Neutrophil (primary cell): ENCODE measurements at regions not wholly inside any gene's neighbourhood (a gene's known extent, or its start where the extent isn't known, plus 50 kb on each side); places are given as distances from the start of the nearest gene placed in this dataset.

ENCODE experiments used
- H3K27ac ChIP-seq: fragments of 200-600 bp; sonication (generic); 2 replicates; pipeline ENCODE4 v1.5.1; 2016; ENCODE audit warnings: mild to moderate bottlenecking, moderate library complexity
- H3K27me3 ChIP-seq: fragments of 200-600 bp; sonication (generic); 2 replicates; pipeline ENCODE4 v1.6.0; 2016; ENCODE audit warnings: mild to moderate bottlenecking
- H3K36me3 ChIP-seq: fragments of 200-600 bp; sonication (generic); 2 replicates; pipeline ENCODE4 v1.5.1; 2017
- H3K4me1 ChIP-seq, 2 experiments: fragments of 200-600 bp in 1 of 2; sonication (generic) in 1 of 2; 1 replicate in 1 of 2; 2 replicates in 1 of 2; pipeline versions ENCODE4 v1.5.1 to v1.6.1; 2013 to 2016; ENCODE audit warnings: low read depth in 1 of 2, low read length in 1 of 2, mild to moderate bottlenecking in 1 of 2, moderate library complexity in 1 of 2; ENCODE audit not compliant: control insufficient read depth in 1 of 2, insufficient read depth in 1 of 2
- H3K4me3 ChIP-seq, 2 experiments: fragments of 200-600 bp in 1 of 2; sonication (generic) in 1 of 2; 1 replicate in 1 of 2; 2 replicates in 1 of 2; pipeline ENCODE4 v1.5.1; 2013 to 2016; ENCODE audit warnings: low read depth in 1 of 2, low read length in 1 of 2, mild to moderate bottlenecking in 1 of 2, moderate library complexity in 1 of 2
- H3K9me3 ChIP-seq: fragments of 200-600 bp; sonication (generic); 2 replicates; pipeline ENCODE4 v1.5.1; 2016
- TF ChIP-seq, protein P1 (sequence below): fragments of 200-600 bp; sonication (generic); IDR thresholded peaks from 2 replicates; pipeline ENCODE4 v1.5.1; 2016; ENCODE audit warnings: antibody characterized with exemption

DNA sequence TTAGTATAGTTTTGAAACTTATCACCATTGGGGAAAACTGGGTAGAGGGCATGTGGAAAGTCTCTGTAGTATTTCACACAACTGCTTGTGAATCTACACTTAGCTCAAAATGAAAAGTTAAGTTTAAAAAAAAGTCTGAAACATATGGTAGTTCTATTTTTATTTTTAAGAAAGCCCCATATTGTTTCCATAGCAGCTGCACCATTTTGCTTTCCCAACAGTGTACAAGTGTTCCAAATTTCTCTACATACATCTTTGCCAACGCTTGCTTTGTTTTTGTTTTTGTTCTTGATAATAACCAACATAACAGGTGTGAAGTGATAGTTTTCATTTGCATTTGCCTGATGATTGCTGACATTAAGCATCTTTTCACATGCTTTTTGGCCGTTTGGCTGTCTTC lies 445.2 kb downstream of the FAM181B start:
- Histone ChIP-seq H3K27me3 (no peaks in the 10 kb centered on the region), H3K9me3 (no peaks in the 10 kb centered on the region), H3K4me3 (no peak overlapping the region), H3K4me1 (no peaks in the 10 kb centered on the region), H3K36me3 (no peaks in the 10 kb centered on the region), H3K27ac (no peak overlapping the region)
- TF ChIP-seq, protein P1, sequence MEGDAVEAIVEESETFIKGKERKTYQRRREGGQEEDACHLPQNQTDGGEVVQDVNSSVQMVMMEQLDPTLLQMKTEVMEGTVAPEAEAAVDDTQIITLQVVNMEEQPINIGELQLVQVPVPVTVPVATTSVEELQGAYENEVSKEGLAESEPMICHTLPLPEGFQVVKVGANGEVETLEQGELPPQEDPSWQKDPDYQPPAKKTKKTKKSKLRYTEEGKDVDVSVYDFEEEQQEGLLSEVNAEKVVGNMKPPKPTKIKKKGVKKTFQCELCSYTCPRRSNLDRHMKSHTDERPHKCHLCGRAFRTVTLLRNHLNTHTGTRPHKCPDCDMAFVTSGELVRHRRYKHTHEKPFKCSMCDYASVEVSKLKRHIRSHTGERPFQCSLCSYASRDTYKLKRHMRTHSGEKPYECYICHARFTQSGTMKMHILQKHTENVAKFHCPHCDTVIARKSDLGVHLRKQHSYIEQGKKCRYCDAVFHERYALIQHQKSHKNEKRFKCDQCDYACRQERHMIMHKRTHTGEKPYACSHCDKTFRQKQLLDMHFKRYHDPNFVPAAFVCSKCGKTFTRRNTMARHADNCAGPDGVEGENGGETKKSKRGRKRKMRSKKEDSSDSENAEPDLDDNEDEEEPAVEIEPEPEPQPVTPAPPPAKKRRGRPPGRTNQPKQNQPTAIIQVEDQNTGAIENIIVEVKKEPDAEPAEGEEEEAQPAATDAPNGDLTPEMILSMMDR = no peak

DNA sequence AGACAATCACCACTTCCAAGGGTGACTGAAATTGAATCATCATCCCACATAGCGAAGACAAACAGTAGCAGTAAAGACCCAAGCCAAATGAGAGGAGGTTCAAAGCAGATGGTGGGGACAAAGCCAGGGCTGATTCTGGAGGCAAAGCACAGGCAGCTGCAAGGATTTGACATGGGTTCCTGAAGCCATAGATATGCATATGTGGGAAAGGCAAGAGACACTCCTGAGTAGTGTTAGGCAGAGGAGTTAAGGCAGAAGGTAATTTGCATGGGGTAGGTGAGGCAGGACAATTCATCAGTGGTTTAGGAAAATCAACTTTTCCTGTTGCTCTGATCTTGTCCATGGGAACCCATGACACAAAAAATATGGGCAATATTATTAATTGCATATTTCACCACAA lies 462.8 kb downstream of the FAM181B start:
- Histone ChIP-seq H3K27ac (no peak overlapping the region), H3K9me3 (no peaks in the 10 kb centered on the region), H3K36me3 (no peaks in the 10 kb centered on the region), H3K4me1 (no peaks in the 10 kb centered on the region), H3K27me3 (no peaks in the 10 kb centered on the region), H3K4me3 (no peak overlapping the region)
- TF ChIP-seq, protein P1 = no peak

DNA sequence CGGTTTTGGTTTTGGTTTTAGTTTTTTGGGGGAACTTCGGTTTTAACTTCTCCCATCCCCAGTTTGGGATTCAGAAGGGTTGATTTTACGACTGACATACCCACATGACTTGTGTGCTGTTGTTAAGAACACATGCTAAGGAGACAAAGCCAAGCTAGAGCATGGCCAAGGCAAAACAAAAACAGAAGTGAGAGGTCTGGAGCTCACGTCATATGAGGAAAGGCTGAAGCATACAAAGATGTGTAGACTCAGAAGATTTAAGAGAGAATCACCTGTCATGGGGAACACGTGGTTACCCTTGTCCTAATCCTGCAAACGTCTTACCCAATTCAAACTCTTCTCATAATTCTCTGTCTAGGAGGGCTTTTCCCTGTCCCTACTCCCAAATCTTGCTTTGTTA lies 465.0 kb downstream of the FAM181B start:
- H3K4me1 ChIP-seq = no peaks in the 10 kb centered on the region

DNA sequence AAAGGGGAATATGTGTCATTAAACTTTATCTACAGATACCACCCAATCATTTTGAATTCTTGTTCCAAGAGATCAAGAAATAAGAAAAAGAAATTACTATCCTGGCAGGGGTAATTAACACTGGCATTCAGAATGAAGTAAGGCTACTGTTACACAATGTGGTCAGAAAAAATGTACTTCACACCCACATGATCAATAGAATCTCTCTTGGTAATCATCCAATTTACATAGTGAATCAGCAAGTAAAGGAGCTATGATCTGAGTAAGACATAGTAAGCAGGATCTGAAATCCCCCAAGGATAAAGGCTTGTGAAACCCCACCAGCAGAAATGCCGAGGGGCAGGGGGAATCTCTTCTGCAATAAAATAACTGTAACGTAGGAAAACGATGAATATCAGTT lies 466.5 kb downstream of the FAM181B start:
- no peak overlapping the region for H3K27ac ChIP-seq
- no peaks in the 10 kb centered on the region for H3K9me3 ChIP-seq
- TF ChIP-seq, protein P1 = no peak
- no peak overlapping the region for H3K4me3 ChIP-seq
- no peaks in the 10 kb centered on the region for H3K4me1 ChIP-seq
- no peaks in the 10 kb centered on the region for H3K27me3 ChIP-seq
- H3K36me3 ChIP-seq = no peaks in the 10 kb centered on the region

More for the DNA sequence above, 465.0 kb downstream of the FAM181B start:
- Histone ChIP-seq H3K27ac (no peak overlapping the region), H3K36me3 (no peaks in the 10 kb centered on the region), H3K9me3 (no peaks in the 10 kb centered on the region), H3K27me3 (no peaks in the 10 kb centered on the region), H3K4me3 (no peak overlapping the region)
- TF ChIP-seq, protein P1 = no peak

DNA sequence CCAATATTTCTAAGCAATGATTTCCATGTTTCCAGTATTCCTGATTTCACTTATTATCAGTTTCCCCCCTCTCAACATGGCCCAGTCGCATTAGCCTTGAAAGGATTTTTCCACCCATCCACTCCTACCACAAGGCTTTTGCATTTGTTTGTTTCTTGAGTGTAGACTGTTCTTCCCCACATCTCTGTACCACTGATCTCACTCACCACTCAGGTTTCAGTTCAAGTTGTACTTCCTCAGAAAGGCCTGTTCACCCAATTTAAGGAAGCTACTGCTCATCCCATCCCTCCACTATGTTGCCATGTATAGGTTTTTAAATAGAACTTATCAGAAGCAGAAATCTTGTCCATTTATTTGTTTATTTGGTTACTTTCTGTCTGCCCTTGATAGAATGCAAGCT lies 472.3 kb downstream of the FAM181B start:
- no peak overlapping the region for H3K27ac ChIP-seq
- no peak overlapping the region for H3K4me3 ChIP-seq
- H3K4me1 ChIP-seq = no peaks in the 10 kb centered on the region
- TF ChIP-seq, protein P1 = no peak
- no peaks in the 10 kb centered on the region for H3K36me3 ChIP-seq
- H3K9me3 ChIP-seq = no peaks in the 10 kb centered on the region
- H3K27me3 ChIP-seq = no peaks in the 10 kb centered on the region

DNA sequence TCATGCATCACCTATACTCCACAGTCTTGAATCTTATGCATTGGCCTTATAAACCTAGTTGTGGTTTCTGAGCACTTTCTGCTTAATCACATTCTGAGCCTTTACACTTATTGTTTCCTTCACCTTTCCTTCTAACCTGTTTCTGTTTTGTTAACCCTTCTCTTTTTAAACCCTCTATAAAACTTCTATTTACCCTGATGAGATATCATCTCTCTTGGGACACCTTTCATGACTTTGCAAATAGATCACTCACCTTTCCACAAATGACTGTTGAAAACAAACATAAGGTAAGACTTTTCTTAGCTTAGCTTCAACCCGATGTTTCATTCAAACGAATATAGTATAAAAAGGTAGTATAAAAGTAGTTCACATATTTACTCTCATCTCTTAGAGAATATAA lies 483.6 kb downstream of the FAM181B start:
- Histone ChIP-seq H3K27ac (no peak overlapping the region), H3K9me3 (no peaks in the 10 kb centered on the region), H3K4me1 (peaks cover 0 to 6% of the 10 kb centered on the region in 2 experiments), H3K36me3 (no peaks in the 10 kb centered on the region), H3K27me3 (no peaks in the 10 kb centered on the region), H3K4me3 (no peak overlapping the region)
- TF ChIP-seq, protein P1 = no peak
